H4 (cell line): ENCODE measurements at regions not wholly inside any gene's neighbourhood (a gene's known extent, or its start where the extent isn't known, plus 50 kb on each side); places are given as distances from the start of the nearest gene placed in this dataset.
"Not testable (repeated sequence)": the region's sequence is repeated elsewhere in the genome, so short reads cannot be mapped to it uniquely, and the experiment has no call there.

Source experiments
- DNase-seq: peaks from one replicate; pipeline ENCODE4 v3.0.0-alpha.2; 2015; ENCODE audit warnings: low spot score

GRCh38 chr3:145906755-145907154, 254.2 kb downstream of the PLOD2 start:
- DNase-seq = no peak

GRCh38 chr3:145911016-145911415, 250.0 kb downstream of the PLOD2 start:
- DNase-seq = no peak

- DNase-seq = no peak
Observed at GRCh38 chr3:145915787-145916186, 245.2 kb downstream of the PLOD2 start.

GRCh38 chr3:145927736-145928135, 233.2 kb downstream of the PLOD2 start:
- DNase-seq = not testable (repeated sequence)

- peak; percentile 16 for DNase-seq
Observed at GRCh38 chr3:145936971-145937370, 224.0 kb downstream of the PLOD2 start.

- DNase-seq = peak; percentile 8
Observed at GRCh38 chr3:145939431-145939830, 221.6 kb downstream of the PLOD2 start.

GRCh38 chr3:145942052-145942451, 218.9 kb downstream of the PLOD2 start:
- no peak for DNase-seq

GRCh38 chr3:145943952-145944351, 217.0 kb downstream of the PLOD2 start:
- DNase-seq = no peak

GRCh38 chr3:145951441-145951840, 209.5 kb downstream of the PLOD2 start:
- DNase-seq = no peak

- peak; percentile 71 for DNase-seq
Observed at GRCh38 chr3:145952536-145952935, 208.4 kb downstream of the PLOD2 start.

- no peak for DNase-seq
Observed at GRCh38 chr3:145953316-145953715, 207.7 kb downstream of the PLOD2 start.

GRCh38 chr3:145959457-145960088, 201.4 kb downstream of the PLOD2 start:
- no peak for DNase-seq

GRCh38 chr3:145963111-145963510, 197.9 kb downstream of the PLOD2 start:
- DNase-seq = no peak

- no peak for DNase-seq
Observed at GRCh38 chr3:145967043-145967442, 193.9 kb downstream of the PLOD2 start.

GRCh38 chr3:145971186-145971585, 189.8 kb downstream of the PLOD2 start:
- no peak for DNase-seq

- no peak for DNase-seq
Observed at GRCh38 chr3:145972851-145973250, 188.1 kb downstream of the PLOD2 start.

GRCh38 chr3:145981056-145981455, 179.9 kb downstream of the PLOD2 start:
- DNase-seq = no peak

- DNase-seq = no peak
Observed at GRCh38 chr3:145983101-145983500, 177.9 kb downstream of the PLOD2 start.
